ENCODE measurements at regions not wholly inside any gene's neighbourhood (a gene's known extent, or its start where the extent isn't known, plus 50 kb on each side); places are given as distances from the start of the nearest gene placed in this dataset.

DNA sequence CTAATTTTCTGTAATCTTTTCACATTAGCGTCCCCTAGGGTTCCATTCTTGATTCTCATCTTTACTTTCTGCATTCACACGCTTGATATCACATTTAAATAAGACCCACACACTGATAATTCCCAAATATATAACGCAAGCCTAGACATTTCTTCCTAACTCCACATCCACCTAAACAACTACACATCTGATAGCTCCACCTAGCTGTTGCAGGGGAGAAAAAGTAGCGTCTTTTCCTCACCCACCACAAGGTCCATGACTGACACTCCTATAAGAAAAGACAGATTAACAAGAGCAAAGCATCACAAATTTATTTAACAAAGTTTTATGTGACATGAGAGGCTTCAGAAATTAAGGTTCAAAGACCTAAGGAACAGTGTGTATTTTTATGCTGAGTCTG lies 862.2 kb upstream of the DDX18 start:
- intact Hi-C loops (cut with micrococcal nuclease) = loop anchor here (2.0 to 5.0 kb wide), 2 partner anchors 205 to 255 kb away; no protein-coding TSS in a partner anchor
- ChIA-PET CTCF (interaction anchor here (0.6 to 1.9 kb wide), 14 partner anchors 9 to 1005 kb away, joined by 3 to 8 read pairs (median 3); no protein-coding TSS in a partner anchor), POLR2A (interaction anchor here (0.6 kb wide), 1 partner anchor 229 kb away, joined by 3 read pairs; no protein-coding TSS in a partner anchor)
- Mint-ChIP-seq H3K4me1 (ENCODE audit: insufficient read depth, unreplicated experiment) (peaks cover 6% of the 10 kb centered on the region), H3K27ac (ENCODE audit: low read depth, unreplicated experiment) (no peak overlapping the region), H3K36me3 (ENCODE audit: insufficient read depth, unreplicated experiment) (no peaks in the 10 kb centered on the region), H3K9me3 (ENCODE audit: unreplicated experiment) (peaks cover 17% of the 10 kb centered on the region), H3K4me3 (ENCODE audit: unreplicated experiment) (no peak overlapping the region), H3K27me3 (ENCODE audit: insufficient read depth, unreplicated experiment) (no peaks in the 10 kb centered on the region)
- TF ChIP-seq, protein P1, sequence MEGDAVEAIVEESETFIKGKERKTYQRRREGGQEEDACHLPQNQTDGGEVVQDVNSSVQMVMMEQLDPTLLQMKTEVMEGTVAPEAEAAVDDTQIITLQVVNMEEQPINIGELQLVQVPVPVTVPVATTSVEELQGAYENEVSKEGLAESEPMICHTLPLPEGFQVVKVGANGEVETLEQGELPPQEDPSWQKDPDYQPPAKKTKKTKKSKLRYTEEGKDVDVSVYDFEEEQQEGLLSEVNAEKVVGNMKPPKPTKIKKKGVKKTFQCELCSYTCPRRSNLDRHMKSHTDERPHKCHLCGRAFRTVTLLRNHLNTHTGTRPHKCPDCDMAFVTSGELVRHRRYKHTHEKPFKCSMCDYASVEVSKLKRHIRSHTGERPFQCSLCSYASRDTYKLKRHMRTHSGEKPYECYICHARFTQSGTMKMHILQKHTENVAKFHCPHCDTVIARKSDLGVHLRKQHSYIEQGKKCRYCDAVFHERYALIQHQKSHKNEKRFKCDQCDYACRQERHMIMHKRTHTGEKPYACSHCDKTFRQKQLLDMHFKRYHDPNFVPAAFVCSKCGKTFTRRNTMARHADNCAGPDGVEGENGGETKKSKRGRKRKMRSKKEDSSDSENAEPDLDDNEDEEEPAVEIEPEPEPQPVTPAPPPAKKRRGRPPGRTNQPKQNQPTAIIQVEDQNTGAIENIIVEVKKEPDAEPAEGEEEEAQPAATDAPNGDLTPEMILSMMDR (IDR thresholded peaks at IDR 0.05; ENCODE audit: unreplicated experiment) = peak; percentile 27
- BruUV-seq (replicated peaks) = no TSS peak
- DNase-seq (ENCODE audit: unreplicated experiment) = peak; percentile 36

- H3K36me3 Mint-ChIP-seq (ENCODE audit: insufficient read depth, unreplicated experiment) = no peaks in the 10 kb centered on the region
- intact Hi-C loops (cut with micrococcal nuclease) = no loop called here
- TF ChIP-seq, protein P1 (IDR thresholded peaks at IDR 0.05; ENCODE audit: unreplicated experiment) = no peak
- no peak overlapping the region for H3K27ac Mint-ChIP-seq (ENCODE audit: low read depth, unreplicated experiment)
- ChIA-PET CTCF (no interaction called here), POLR2A (no interaction called here)
- no peak for DNase-seq (ENCODE audit: unreplicated experiment)
- H3K27me3 Mint-ChIP-seq (ENCODE audit: insufficient read depth, unreplicated experiment) = no peaks in the 10 kb centered on the region
- no peak overlapping the region for H3K4me3 Mint-ChIP-seq (ENCODE audit: unreplicated experiment)
- no TSS peak for BruUV-seq (replicated peaks)
- H3K9me3 Mint-ChIP-seq (ENCODE audit: unreplicated experiment) = peaks cover 27% of the 10 kb centered on the region
- H3K4me1 Mint-ChIP-seq (ENCODE audit: insufficient read depth, unreplicated experiment) = peaks cover 6% of the 10 kb centered on the region
Measured at GRCh38 chr2:116955646-116956045, 858.8 kb upstream of the DDX18 start.

- H3K27me3 Mint-ChIP-seq (ENCODE audit: insufficient read depth, unreplicated experiment) = no peaks in the 10 kb centered on the region
- TF ChIP-seq, protein P1 (IDR thresholded peaks at IDR 0.05; ENCODE audit: unreplicated experiment) = no peak
- BruUV-seq (replicated peaks) = no TSS peak
- H3K4me1 Mint-ChIP-seq (ENCODE audit: insufficient read depth, unreplicated experiment) = no peaks in the 10 kb centered on the region
- ChIA-PET CTCF (interaction anchor here (0.6 kb wide), 1 partner anchor 34 kb away, joined by 3 read pairs; no protein-coding TSS in a partner anchor), POLR2A (no interaction called here)
- H3K36me3 Mint-ChIP-seq (ENCODE audit: insufficient read depth, unreplicated experiment) = no peaks in the 10 kb centered on the region
- H3K27ac Mint-ChIP-seq (ENCODE audit: low read depth, unreplicated experiment) = no peak overlapping the region
- intact Hi-C loops (cut with micrococcal nuclease) = no loop called here
- peaks cover 17% of the 10 kb centered on the region for H3K9me3 Mint-ChIP-seq (ENCODE audit: unreplicated experiment)
- H3K4me3 Mint-ChIP-seq (ENCODE audit: unreplicated experiment) = no peak overlapping the region
- DNase-seq (ENCODE audit: unreplicated experiment) = no peak
Measured at GRCh38 chr2:116975608-116976007, 838.9 kb upstream of the DDX18 start.

GRCh38 chr2:116979916-116980764 lies 834.4 kb upstream of the DDX18 start:
- peaks cover 28% of the 10 kb centered on the region for H3K9me3 Mint-ChIP-seq (ENCODE audit: unreplicated experiment)
- H3K4me3 Mint-ChIP-seq (ENCODE audit: unreplicated experiment) = no peak overlapping the region
- no peak overlapping the region for H3K27ac Mint-ChIP-seq (ENCODE audit: low read depth, unreplicated experiment)
- no peaks in the 10 kb centered on the region for H3K4me1 Mint-ChIP-seq (ENCODE audit: insufficient read depth, unreplicated experiment)
- TF ChIP-seq, protein P1 (IDR thresholded peaks at IDR 0.05; ENCODE audit: unreplicated experiment) = no peak
- ChIA-PET POLR2A (no interaction called here), CTCF (interaction anchor here (0.7 kb wide), 1 partner anchor 470 kb away, joined by 3 read pairs; no protein-coding TSS in a partner anchor)
- no peak for DNase-seq (ENCODE audit: unreplicated experiment)
- no peaks in the 10 kb centered on the region for H3K27me3 Mint-ChIP-seq (ENCODE audit: insufficient read depth, unreplicated experiment)
- intact Hi-C loops (cut with micrococcal nuclease) = no loop called here
- BruUV-seq (replicated peaks) = no TSS peak
- H3K36me3 Mint-ChIP-seq (ENCODE audit: insufficient read depth, unreplicated experiment) = no peaks in the 10 kb centered on the region
